Smooth muscle cell (in vitro differentiated cells): ENCODE measurements at regions not wholly inside any gene's neighbourhood (a gene's known extent, or its start where the extent isn't known, plus 50 kb on each side); places are given as distances from the start of the nearest gene placed in this dataset.

Experiments used
- DNase-seq: peaks from one replicate; lab custom pipeline; 2025; ENCODE audit not compliant: unreplicated experiment; lab: John Stamatoyannopoulos, UW
- H2AFZ ChIP-seq: fragments of 200-600 bp; sonication (generic); 2 replicates; pipeline ENCODE4 v1.6.0; 2016; ENCODE audit warnings: antibody characterized with exemption, low read depth, mild to moderate bottlenecking
- H3F3A ChIP-seq: fragments of 200-600 bp; sonication (generic); 2 replicates; pipeline ENCODE4 v1.6.0; 2017; ENCODE audit warnings: antibody characterized with exemption, low read depth
- H3K27ac ChIP-seq: fragments of 200-600 bp; sonication (generic); 2 replicates; pipeline ENCODE4 v1.5.1; 2016; ENCODE audit warnings: low read depth, mild to moderate bottlenecking
- H3K27me3 ChIP-seq: fragments of 200-600 bp; sonication (generic); 2 replicates; pipeline ENCODE4 v1.6.1; 2016; ENCODE audit warnings: low read depth, mild to moderate bottlenecking
- H3K36me3 ChIP-seq: fragments of 200-600 bp; sonication (generic); 2 replicates; pipeline ENCODE4 v1.5.1; 2016; ENCODE audit warnings: low read depth
- H3K4me1 ChIP-seq: fragments of 200-600 bp; sonication (generic); 2 replicates; pipeline ENCODE4 v1.5.1; 2016; ENCODE audit warnings: low read depth
- H3K4me2 ChIP-seq: fragments of 200-600 bp; sonication (generic); 2 replicates; pipeline ENCODE4 v1.6.0; 2016; ENCODE audit warnings: mild to moderate bottlenecking
- H3K4me3 ChIP-seq: fragments of 200-600 bp; sonication (generic); 2 replicates; pipeline ENCODE4 v1.5.1; 2016; ENCODE audit warnings: mild to moderate bottlenecking
- H3K79me2 ChIP-seq: fragments of 200-600 bp; sonication (generic); 2 replicates; pipeline ENCODE4 v1.6.0; 2016; ENCODE audit warnings: low read depth, mild to moderate bottlenecking
- H3K9ac ChIP-seq: fragments of 200-600 bp; sonication (generic); 2 replicates; pipeline ENCODE4 v1.6.0; 2016; ENCODE audit warnings: low read depth
- H3K9me3 ChIP-seq: fragments of 200-600 bp; sonication (generic); replicated peaks from 2 replicates; pipeline ENCODE4 v1.5.1; 2016; ENCODE audit warnings: low read depth
- H4K20me1 ChIP-seq: fragments of 200-600 bp; sonication (generic); 2 replicates; pipeline ENCODE4 v1.6.0; 2016; ENCODE audit warnings: low read depth
- CTCF ChIP-seq: fragments of 200-600 bp; sonication (generic); IDR thresholded peaks from 2 replicates; pipeline ENCODE4 v1.5.1; 2017; ENCODE audit warnings: borderline replicate concordance, mild to moderate bottlenecking, antibody characterized with exemption; ENCODE audit not compliant: insufficient read depth, poor library complexity, severe bottlenecking
- WGBS: methylation state at CpG from one replicate; pipeline ENCODE4 v1.1.7; 2016; ENCODE audit warnings: low lambda C conversion rate; 5-methylcytosine and 5-hydroxymethylcytosine counted together

DNA sequence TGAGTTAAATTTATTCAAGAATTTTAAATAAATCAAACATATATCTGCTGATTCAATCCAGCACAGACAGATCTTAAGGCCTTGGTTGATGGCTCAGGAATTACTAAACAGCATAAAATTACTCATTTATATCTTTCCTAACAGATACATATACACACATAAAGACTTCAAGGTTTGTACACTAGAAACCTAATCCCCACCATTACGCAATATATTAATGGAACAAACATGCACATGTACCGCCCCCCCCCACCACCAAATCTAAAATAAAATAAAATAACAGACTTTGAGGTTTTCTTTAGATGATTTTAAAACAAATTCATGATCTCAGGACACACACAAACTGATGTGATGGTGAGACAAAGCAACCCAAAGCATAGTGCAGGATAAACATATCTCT, 333.9 kb upstream of the DDX53 start:
- Histone ChIP-seq H3K4me2 (no peak overlapping the region), H3K4me3 (no peak overlapping the region), H3K36me3 (no peaks in the 10 kb centered on the region), H2AFZ (no peak overlapping the region), H3F3A (no peaks in the 10 kb centered on the region), H3K79me2 (no peaks in the 10 kb centered on the region), H3K9me3 (no peaks in the 10 kb centered on the region), H4K20me1 (no peaks in the 10 kb centered on the region), H3K9ac (no peak overlapping the region), H3K27ac (no peak overlapping the region), H3K27me3 (no peaks in the 10 kb centered on the region), H3K4me1 (no peaks in the 10 kb centered on the region)
- TF ChIP-seq CTCF, result no peak
- no peak for DNase-seq
- WGBS, result 58% methylated on average over 2 of the region's 2 CpGs

GRCh38 chrX:22666441-22666840, 333.3 kb upstream of the DDX53 start:
- Histone ChIP-seq H3K36me3 (no peaks in the 10 kb centered on the region), H3F3A (no peaks in the 10 kb centered on the region), H3K4me2 (no peak overlapping the region), H3K4me3 (no peak overlapping the region), H3K27me3 (no peaks in the 10 kb centered on the region), H3K9me3 (no peaks in the 10 kb centered on the region), H3K27ac (no peak overlapping the region), H3K79me2 (no peaks in the 10 kb centered on the region), H3K9ac (no peak overlapping the region), H3K4me1 (no peaks in the 10 kb centered on the region), H2AFZ (no peak overlapping the region), H4K20me1 (no peaks in the 10 kb centered on the region)
- peak; percentile 16 for TF ChIP-seq CTCF
- no peak for DNase-seq
- 22% methylated on average over 9 of the region's 9 CpGs for WGBS

DNA sequence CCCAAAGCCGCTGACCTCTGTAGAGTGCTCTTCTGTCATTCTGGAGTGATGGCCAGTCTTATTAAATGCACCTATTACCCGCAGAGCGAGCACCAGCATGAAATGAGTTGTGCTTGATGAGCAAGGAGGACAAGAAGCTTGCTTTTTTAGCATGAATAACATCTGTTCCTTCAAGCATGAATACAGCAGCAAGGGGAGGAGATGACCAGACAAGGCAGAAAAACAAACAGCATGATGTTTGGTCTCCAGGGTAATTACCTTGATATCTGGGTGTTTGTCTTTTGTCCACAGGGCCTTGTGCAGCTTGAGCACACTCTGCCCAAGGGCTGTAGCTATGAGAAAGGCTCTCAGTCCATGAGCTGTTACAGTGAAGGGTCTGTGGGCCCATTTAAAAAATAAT, 324.8 kb upstream of the DDX53 start:
- no peak for DNase-seq
- 76% methylated on average over 3 of the region's 3 CpGs for WGBS
- H3K27ac ChIP-seq, result no peak overlapping the region

More for the DNA sequence above, 324.8 kb upstream of the DDX53 start:
- Histone ChIP-seq H4K20me1 (no peaks in the 10 kb centered on the region), H3K9me3 (no peaks in the 10 kb centered on the region), H3K27me3 (no peaks in the 10 kb centered on the region), H3K4me3 (no peak overlapping the region), H3K4me1 (no peaks in the 10 kb centered on the region), H2AFZ (no peak overlapping the region), H3K79me2 (no peaks in the 10 kb centered on the region), H3K9ac (no peak overlapping the region), H3F3A (no peaks in the 10 kb centered on the region), H3K36me3 (no peaks in the 10 kb centered on the region), H3K4me2 (no peak overlapping the region)
- TF ChIP-seq CTCF, result no peak
